DMS153 treated with DMSO at 0.1 percent for 48 hours (cell line): ENCODE measurements at regions not wholly inside any gene's neighbourhood (a gene's known extent, or its start where the extent isn't known, plus 50 kb on each side); places are given as distances from the start of the nearest gene placed in this dataset.

ENCODE experiments used
- DNase-seq: peaks from one replicate; lab custom pipeline; 2025; ENCODE audit not compliant: unreplicated experiment; lab: John Stamatoyannopoulos, UW

DNA sequence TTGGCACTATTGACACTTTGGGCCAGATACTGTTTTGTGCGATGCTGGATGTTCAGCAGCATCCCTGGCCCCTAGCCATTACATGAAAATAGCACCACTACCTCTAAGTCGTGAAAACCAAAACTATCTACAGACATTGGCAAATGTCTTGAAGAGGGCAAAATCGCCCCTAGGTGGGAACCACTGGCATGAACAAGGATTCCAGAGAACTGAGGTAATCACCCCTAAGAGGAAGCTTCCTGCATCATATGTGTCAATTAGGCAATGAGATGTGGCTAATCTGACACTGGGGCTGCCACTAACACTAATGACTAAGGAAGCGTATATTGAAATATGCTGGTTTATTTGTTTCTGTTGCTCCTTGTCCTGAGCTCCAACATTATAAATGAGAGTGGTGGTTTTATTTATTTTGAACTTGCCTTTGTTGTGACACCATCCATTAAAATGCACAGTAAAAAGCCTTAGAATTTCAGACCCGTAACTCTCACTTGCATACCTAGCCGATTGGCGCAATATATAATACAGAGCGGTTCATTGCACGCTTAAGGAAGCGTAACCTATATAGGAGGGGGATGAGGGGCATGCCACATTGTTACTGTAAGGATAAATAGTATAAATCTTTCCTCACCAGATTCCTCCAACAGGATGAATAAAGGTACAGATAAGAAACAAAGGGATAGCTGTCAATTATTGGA is 299.8 kb upstream of the CNTN4 start:
- no peak for DNase-seq

DNA sequence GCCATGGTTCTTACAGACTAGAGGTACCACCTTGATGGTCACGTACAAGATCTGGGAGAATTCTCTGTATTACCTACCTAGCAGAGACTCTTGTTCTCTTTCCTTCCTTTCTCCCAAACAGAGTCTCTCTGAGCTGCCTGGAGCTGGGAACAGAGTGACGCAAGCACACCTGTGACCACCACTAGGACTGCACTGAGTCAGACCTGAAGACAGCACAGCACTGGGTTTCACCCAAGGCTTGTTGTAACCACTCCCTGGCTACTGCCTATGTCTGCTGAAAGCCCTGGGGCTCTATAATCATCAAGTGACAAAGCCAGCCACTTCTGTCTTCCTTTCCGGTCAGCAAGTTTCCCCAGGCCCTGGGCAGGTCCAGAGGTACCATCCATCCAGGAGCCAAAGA is 293.3 kb upstream of the CNTN4 start:
- no peak for DNase-seq

- DNase-seq, result no peak
Measured at GRCh38 chr3:1808590-1808989, 290.1 kb upstream of the CNTN4 start.

DNA sequence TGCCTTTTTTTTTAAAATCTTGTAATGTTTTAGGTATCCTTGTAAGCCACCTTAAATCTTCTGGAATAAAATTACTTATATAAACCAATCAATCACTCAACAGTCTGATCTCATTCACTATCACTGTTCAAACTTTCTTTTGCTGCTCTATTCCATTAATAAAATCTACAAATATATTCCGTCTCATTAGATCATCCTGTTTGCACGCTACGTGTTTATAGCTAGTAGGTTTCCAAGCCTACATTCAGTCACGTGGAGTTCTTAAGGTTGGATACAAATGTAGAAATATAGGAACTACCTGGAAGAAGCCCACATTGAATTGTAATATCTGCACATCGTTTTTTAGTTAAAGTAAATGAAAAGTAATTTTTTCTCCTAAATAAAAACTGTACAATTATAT is 274.8 kb upstream of the CNTN4 start:
- DNase-seq, result no peak

GRCh38 chr3:1824359-1824758 is 274.3 kb upstream of the CNTN4 start:
- DNase-seq, result no peak

- DNase-seq, result no peak
Measured at GRCh38 chr3:1828519-1828918, 270.1 kb upstream of the CNTN4 start.

GRCh38 chr3:1830851-1831250 is 267.8 kb upstream of the CNTN4 start:
- DNase-seq, result no peak

DNA sequence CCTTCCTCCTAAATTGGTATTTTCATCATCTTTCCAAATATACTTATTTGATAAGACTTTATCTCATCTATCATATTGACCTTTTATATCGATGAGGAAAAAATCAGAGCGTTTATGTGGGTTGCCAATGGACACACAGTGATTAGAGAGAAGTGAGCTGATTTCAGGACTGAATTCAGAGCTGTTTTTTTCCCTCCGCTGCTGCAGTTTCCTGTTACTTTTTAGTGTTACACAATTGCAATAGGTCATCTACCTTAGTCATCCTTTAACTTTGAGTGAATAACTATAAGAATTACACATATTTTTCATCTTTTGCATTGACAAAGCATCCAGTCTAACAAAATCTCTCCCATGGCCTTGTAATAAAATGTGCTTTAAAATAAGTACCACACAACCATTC is 266.3 kb upstream of the CNTN4 start:
- no peak for DNase-seq

DNA sequence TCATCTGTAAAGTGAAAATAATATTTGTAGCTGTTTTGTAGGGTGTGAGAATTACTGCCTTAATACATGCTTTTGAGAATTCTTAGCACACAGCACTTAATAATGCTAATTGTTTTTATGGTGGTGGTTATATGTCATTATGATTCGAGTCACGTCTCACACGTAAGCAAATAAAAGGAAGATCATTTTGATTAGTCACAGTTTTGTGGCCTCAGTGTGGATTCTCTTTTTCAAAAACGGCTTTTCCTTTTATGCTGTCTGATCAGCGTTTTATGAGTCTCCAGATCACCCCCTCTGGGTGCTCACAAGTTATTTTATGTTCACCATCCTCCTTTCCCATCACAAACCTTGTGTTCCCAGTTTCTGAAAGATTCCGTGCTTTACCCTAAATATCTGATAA is 255.6 kb upstream of the CNTN4 start:
- DNase-seq, result no peak

- no peak for DNase-seq
Measured at GRCh38 chr3:1847571-1847970, 251.1 kb upstream of the CNTN4 start.

DNA sequence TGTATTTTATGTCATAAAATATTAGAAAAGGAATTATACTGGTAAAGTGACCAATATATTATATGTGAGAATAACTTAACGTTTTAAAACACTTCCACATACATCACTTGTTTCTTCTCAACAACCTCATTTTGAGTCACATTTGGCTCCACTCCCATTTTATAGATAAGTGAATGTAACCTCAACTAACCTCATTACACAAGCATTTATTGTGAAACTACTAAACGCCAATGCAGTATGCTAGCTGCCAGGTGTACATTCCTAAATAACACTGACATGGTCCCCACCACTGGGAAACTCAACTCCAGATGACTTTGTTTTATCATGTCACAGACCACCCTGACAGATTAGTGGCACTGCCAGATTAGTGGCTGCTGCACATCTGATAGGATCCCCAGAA is 249.7 kb upstream of the CNTN4 start:
- DNase-seq, result no peak

- no peak for DNase-seq
Measured at GRCh38 chr3:1852950-1853349, 245.7 kb upstream of the CNTN4 start.

DNA sequence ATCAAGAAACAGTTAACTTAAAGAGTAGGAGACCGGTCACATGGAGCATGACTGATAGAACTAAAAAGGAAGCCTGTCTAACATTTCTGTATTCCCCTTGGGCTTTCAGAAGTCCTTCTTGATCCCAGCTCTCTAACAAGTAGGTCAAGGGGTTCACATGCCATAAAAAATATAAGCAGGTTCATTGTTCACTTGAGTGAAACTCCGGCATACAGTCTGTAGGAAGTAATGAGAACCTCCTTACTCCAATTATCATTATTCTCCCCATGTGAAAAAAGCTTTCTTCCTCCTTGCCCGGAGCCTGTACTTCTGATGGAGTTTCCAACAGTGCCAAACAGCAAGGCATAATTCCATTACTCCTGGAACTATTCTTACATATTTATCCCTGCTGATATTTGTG is 242.8 kb upstream of the CNTN4 start:
- DNase-seq, result no peak

- DNase-seq, result no peak
Measured at GRCh38 chr3:1870738-1871137, 227.9 kb upstream of the CNTN4 start.

DNA sequence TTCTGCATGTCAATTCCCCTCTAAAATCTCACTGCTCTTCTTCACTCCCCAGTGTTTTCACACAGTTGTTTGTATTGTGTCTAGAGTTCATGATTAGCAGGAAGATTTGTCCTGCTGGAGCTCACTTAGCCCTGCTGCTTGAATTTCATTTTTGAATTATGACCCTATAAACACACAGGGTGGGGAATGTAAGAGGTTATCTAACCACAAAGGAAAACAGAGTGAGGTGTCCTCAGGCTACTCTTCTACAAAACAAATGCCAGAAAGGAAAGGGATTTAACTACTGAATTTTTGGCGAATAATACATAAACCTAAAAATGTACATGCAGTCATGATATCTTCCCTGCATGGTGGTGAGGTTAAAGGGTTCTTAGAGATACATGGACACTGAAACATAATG is 215.1 kb upstream of the CNTN4 start:
- no peak for DNase-seq

GRCh38 chr3:1892459-1892858 is 206.2 kb upstream of the CNTN4 start:
- no peak for DNase-seq

DNA sequence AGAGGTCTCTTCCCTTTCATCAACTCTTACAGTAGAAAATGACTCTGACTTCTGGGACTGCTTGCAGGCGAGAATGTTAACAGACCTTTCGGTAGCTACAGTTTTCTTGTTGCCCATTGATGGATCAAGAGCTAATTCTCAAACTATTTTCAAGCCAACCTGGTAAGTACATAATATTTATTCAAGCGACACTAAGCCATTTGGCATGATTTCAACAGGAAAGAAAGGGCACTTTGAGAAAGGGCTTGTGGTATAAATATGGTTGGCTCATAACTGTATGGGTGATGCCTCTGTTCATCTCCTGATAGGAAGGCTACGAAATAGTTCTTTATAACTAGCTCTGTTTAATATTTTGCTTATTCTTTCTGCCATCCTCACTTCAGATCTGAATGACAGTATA is 196.2 kb upstream of the CNTN4 start:
- peak; percentile 4 for DNase-seq

- no peak for DNase-seq
Measured at GRCh38 chr3:1903111-1903510, 195.6 kb upstream of the CNTN4 start.

DNA sequence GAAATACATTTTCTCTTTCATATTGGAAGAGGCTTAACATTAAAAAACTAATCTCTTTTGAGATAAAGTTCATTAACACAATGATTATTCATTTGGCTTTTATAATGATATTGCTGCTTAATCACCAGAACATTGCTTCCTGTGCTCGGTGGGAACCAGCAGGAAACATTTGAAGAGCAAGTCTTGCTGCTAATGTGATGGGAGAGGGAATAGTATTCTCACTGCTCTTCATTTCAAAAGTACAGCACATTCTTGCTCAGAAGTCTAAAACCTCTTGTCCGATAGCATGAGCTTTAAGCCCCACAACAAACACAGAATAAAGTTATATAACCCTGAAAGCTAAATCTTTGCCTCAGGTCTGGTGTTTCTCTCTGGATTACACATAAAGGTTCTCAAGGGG is 190.8 kb upstream of the CNTN4 start:
- DNase-seq, result no peak

DNA sequence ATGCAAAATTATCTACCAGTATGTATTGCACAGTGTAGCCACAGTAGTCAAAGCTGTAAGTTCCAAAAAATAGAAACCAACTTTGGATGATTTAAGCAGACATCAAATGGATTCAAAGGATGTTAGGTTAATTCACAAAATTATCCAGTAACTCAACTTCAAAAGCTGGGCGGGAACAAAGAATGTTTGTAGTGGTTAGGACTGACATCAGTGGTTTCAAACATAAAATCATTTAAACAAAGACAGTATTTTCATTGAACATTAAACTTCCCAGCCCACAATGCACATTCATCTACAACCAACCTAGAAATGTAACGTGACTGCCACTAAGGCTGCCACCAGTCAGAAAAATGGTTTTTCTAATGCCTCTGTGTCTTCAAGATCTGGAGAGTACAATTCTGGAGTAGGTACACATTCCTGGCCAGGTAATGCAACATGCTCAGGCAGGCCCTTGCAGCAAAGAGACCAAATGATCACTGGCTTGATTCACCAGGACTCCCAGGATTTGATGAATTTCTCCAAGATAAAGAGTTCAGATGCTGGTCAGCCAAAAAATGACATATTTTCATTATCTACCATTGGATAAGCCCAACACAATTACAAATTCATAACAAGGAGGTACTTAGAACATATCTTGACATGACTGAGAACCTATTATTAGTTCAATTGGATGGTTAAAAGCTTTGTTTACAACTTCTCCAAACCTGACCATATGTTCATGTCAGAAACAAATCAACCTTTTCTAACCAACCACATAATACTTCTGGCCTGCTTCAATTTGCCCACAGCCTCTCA is 189.8 kb upstream of the CNTN4 start:
- DNase-seq, result no peak

DNA sequence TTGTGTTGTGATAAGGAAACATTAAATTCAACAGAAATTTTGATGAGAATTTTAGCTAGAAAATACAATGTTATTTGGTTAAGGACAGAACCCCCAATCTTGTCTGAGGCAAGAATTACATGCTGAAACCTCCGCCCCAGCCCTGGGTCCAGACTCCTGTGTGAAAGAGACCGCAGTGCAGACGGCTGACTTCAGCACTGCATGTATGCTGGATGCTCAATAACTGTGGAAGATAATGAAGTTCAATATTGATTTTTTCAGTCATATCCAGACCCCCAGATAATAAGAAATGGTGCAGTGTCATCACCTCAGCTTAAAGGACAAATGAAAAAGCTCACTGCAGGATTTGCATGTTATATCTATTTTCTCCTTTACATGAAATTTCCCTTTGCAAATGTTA is 188.3 kb upstream of the CNTN4 start:
- no peak for DNase-seq

- DNase-seq, result no peak
Measured at GRCh38 chr3:1929788-1930414, 168.8 kb upstream of the CNTN4 start.
